Astrocyte of the spinal cord (primary cell): ENCODE measurements at regions not wholly inside any gene's neighbourhood (a gene's known extent, or its start where the extent isn't known, plus 50 kb on each side); places are given as distances from the start of the nearest gene placed in this dataset.

ENCODE experiments used
- DNase-seq: peaks from one replicate; pipeline ENCODE4 v3.0.0; 2011; ENCODE audit warnings: low read depth, low spot score
- H3K4me3 ChIP-seq: 2 replicates; pipeline ENCODE4 v1.5.1; 2011; ENCODE audit warnings: low read depth, mild to moderate bottlenecking, low read length, moderate library complexity
- CTCF ChIP-seq: IDR thresholded peaks from 2 replicates; pipeline ENCODE4 v1.5.1; 2012; ENCODE audit warnings: low read depth, mild to moderate bottlenecking, low read length, inconsistent platforms
- in situ Hi-C: cut with HindIII; loops from 2 replicates; pipeline ENCODE4 v1.10.0; 2017; ENCODE audit warnings: low sequenced_read_pairs

GRCh38 chr2:145685383-145686050, 1165.6 kb upstream of the ZEB2 start:
- TF ChIP-seq CTCF, result no peak
- in situ Hi-C loops, result no loop called here
- no peak overlapping the region for H3K4me3 ChIP-seq
- no peak for DNase-seq

DNA sequence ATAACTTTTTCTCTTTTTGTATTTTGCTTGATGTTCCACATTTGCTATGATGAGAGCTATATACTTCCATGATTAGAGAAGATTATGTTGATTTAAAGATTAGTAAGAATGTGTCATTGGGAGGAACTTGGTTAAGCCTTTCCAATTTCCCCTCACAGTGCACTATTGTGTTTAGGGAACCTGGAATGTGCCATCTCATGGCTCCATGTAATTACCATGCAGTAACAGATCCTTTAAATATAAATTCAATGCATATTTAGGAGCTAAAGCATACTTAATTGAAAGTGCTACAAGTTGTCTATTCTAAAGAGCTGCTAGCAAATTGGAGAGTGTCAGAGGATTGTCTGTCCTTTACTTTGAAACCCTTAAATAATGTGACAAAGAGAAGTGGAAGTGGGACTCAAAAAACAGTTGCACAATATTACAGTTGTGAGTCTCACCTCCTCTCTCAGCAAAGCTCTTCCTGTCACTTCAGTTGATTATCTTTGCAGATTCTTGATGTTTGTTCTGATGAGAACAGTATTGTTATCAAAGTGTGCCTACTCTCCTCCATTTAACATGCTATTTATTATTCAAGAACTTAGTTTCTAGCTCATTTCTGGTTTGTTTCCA, 1162.7 kb upstream of the ZEB2 start:
- no peak for TF ChIP-seq CTCF
- H3K4me3 ChIP-seq, result no peak overlapping the region
- in situ Hi-C loops, result no loop called here
- peak; percentile 24 for DNase-seq

- DNase-seq, result no peak
- in situ Hi-C loops, result no loop called here
- no peak overlapping the region for H3K4me3 ChIP-seq
- TF ChIP-seq CTCF, result no peak
These were observed 1160.4 kb upstream of the ZEB2 start for GRCh38 chr2:145680276-145680675.

GRCh38 chr2:145677371-145677770, 1157.5 kb upstream of the ZEB2 start:
- H3K4me3 ChIP-seq, result no peak overlapping the region
- no peak for DNase-seq
- in situ Hi-C loops, result no loop called here
- TF ChIP-seq CTCF, result no peak

GRCh38 chr2:145674705-145675104, 1154.8 kb upstream of the ZEB2 start:
- DNase-seq, result no peak
- H3K4me3 ChIP-seq, result no peak overlapping the region
- in situ Hi-C loops, result no loop called here
- TF ChIP-seq CTCF, result no peak

- in situ Hi-C loops, result no loop called here
- TF ChIP-seq CTCF, result no peak
- H3K4me3 ChIP-seq, result no peak overlapping the region
- no peak for DNase-seq
These were observed 1149.4 kb upstream of the ZEB2 start for GRCh38 chr2:145669301-145669700.
